ENCODE measurements at regions not wholly inside any gene's neighbourhood (a gene's known extent, or its start where the extent isn't known, plus 50 kb on each side); places are given as distances from the start of the nearest gene placed in this dataset.

- Histone ChIP-seq H3K4me1 (ENCODE audit: insufficient read depth, low read length, poor library complexity, severe bottlenecking) (no peaks in the 10 kb centered on the region), H3K36me3 (ENCODE audit: insufficient read depth, low read length) (no peaks in the 10 kb centered on the region), H2AFZ (ENCODE audit: low read length) (no peak overlapping the region), H3K27me3 (ENCODE audit: insufficient read depth, low read length, poor library complexity, severe bottlenecking) (no peaks in the 10 kb centered on the region), H3K9me3 (ENCODE audit: insufficient read depth, low read depth, low read length) (no peaks in the 10 kb centered on the region), H3K79me2 (ENCODE audit: insufficient read depth, low read length) (no peaks in the 10 kb centered on the region), H3F3A (ENCODE audit: low read depth) (no peaks in the 10 kb centered on the region), H3K4me2 (ENCODE audit: low read depth, low read length, poor library complexity, severe bottlenecking) (no peak overlapping the region), H3K9ac (ENCODE audit: low read depth, low read length, poor library complexity, severe bottlenecking) (no peak overlapping the region), H3K9me2 (replicated peaks; ENCODE audit: low read depth, low read length) (no peaks in the 10 kb centered on the region), H3K4me3 (ENCODE audit: low read length, poor library complexity, severe bottlenecking) (no peak overlapping the region), H4K20me1 (ENCODE audit: insufficient read depth, low read length, poor library complexity, severe bottlenecking) (no peaks in the 10 kb centered on the region)
- TF ChIP-seq, protein P1, sequence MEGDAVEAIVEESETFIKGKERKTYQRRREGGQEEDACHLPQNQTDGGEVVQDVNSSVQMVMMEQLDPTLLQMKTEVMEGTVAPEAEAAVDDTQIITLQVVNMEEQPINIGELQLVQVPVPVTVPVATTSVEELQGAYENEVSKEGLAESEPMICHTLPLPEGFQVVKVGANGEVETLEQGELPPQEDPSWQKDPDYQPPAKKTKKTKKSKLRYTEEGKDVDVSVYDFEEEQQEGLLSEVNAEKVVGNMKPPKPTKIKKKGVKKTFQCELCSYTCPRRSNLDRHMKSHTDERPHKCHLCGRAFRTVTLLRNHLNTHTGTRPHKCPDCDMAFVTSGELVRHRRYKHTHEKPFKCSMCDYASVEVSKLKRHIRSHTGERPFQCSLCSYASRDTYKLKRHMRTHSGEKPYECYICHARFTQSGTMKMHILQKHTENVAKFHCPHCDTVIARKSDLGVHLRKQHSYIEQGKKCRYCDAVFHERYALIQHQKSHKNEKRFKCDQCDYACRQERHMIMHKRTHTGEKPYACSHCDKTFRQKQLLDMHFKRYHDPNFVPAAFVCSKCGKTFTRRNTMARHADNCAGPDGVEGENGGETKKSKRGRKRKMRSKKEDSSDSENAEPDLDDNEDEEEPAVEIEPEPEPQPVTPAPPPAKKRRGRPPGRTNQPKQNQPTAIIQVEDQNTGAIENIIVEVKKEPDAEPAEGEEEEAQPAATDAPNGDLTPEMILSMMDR (conservative IDR thresholded peaks at IDR 0.05; ENCODE audit: low read length) = no peak
- no peak for TF ChIP-seq EZH2phosphoT487 (IDR thresholded peaks at IDR 0.05; ENCODE audit: borderline replicate concordance)
These were observed 161.5 kb upstream of the SALL1 start for GRCh38 chr16:51312363-51313150.

DNA sequence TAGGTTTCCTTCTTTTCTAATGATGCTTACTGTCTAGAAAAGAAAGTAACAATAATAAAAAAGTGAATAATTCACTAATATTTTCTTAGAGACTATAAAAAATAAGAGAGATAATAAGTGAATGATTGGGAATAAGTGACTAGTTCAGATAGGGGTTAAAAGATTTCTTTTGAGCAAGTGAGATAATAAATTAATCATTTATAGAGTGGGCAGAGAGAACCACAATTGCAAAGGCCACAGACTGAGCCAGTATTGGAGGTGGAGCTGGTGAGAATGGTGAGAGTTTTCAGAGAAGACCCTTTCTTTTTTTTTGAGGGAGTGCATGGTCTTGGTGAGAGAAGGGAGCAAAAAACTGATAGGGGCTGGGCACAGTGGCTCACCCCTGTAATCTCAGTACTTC, 159.1 kb upstream of the SALL1 start:
- Histone ChIP-seq H3K4me1 (ENCODE audit: insufficient read depth, low read length, poor library complexity, severe bottlenecking) (no peaks in the 10 kb centered on the region), H3K9ac (ENCODE audit: low read depth, low read length, poor library complexity, severe bottlenecking) (no peak overlapping the region), H3K4me3 (ENCODE audit: low read length, poor library complexity, severe bottlenecking) (no peak overlapping the region), H4K20me1 (ENCODE audit: insufficient read depth, low read length, poor library complexity, severe bottlenecking) (no peaks in the 10 kb centered on the region), H3K9me3 (ENCODE audit: insufficient read depth, low read depth, low read length) (no peaks in the 10 kb centered on the region; the same call in 1 of the 2 replicates), H3K79me2 (ENCODE audit: insufficient read depth, low read length) (no peaks in the 10 kb centered on the region), H3K4me2 (ENCODE audit: low read depth, low read length, poor library complexity, severe bottlenecking) (no peak overlapping the region), H2AFZ (ENCODE audit: low read length) (no peak overlapping the region), H3K9me2 (replicated peaks; ENCODE audit: low read depth, low read length) (no peaks in the 10 kb centered on the region), H3K27me3 (ENCODE audit: insufficient read depth, low read length, poor library complexity, severe bottlenecking) (no peaks in the 10 kb centered on the region), H3F3A (ENCODE audit: low read depth) (no peaks in the 10 kb centered on the region), H3K36me3 (ENCODE audit: insufficient read depth, low read length) (no peaks in the 10 kb centered on the region)
- TF ChIP-seq, protein P1 (conservative IDR thresholded peaks at IDR 0.05; ENCODE audit: low read length) = no peak
- no peak for TF ChIP-seq EZH2phosphoT487 (IDR thresholded peaks at IDR 0.05; ENCODE audit: borderline replicate concordance)

GRCh38 chr16:51306886-51307595, 156.0 kb upstream of the SALL1 start:
- Histone ChIP-seq H3K79me2 (ENCODE audit: insufficient read depth, low read length) (no peaks in the 10 kb centered on the region), H3K9me2 (replicated peaks; ENCODE audit: low read depth, low read length) (no peaks in the 10 kb centered on the region), H3K27me3 (ENCODE audit: insufficient read depth, low read length, poor library complexity, severe bottlenecking) (no peaks in the 10 kb centered on the region), H3K36me3 (ENCODE audit: insufficient read depth, low read length) (no peaks in the 10 kb centered on the region), H2AFZ (ENCODE audit: low read length) (no peak overlapping the region), H3K4me2 (ENCODE audit: low read depth, low read length, poor library complexity, severe bottlenecking) (no peak overlapping the region), H4K20me1 (ENCODE audit: insufficient read depth, low read length, poor library complexity, severe bottlenecking) (no peaks in the 10 kb centered on the region), H3K9ac (ENCODE audit: low read depth, low read length, poor library complexity, severe bottlenecking) (no peak overlapping the region), H3F3A (ENCODE audit: low read depth) (no peaks in the 10 kb centered on the region), H3K4me3 (ENCODE audit: low read length, poor library complexity, severe bottlenecking) (no peak overlapping the region), H3K4me1 (ENCODE audit: insufficient read depth, low read length, poor library complexity, severe bottlenecking) (no peaks in the 10 kb centered on the region), H3K9me3 (ENCODE audit: insufficient read depth, low read depth, low read length) (no peaks in the 10 kb centered on the region; the same call in 1 of the 2 replicates)
- TF ChIP-seq, protein P1 (conservative IDR thresholded peaks at IDR 0.05; ENCODE audit: low read length) = no peak
- no peak for TF ChIP-seq EZH2phosphoT487 (IDR thresholded peaks at IDR 0.05; ENCODE audit: borderline replicate concordance)
